GM19035 (cell line): ENCODE measurements at regions not wholly inside any gene's neighbourhood (a gene's known extent, or its start where the extent isn't known, plus 50 kb on each side); places are given as distances from the start of the nearest gene placed in this dataset.
"Not testable (repeated sequence)": the region's sequence is repeated elsewhere in the genome, so short reads cannot be mapped to it uniquely, and the experiment has no call there.

Source experiments
- ATAC-seq: cut with Tn5 transposase; IDR thresholded peaks from one replicate; pipeline ENCODE4 v1.9.1; 2021; ENCODE audit not compliant: unreplicated experiment

DNA sequence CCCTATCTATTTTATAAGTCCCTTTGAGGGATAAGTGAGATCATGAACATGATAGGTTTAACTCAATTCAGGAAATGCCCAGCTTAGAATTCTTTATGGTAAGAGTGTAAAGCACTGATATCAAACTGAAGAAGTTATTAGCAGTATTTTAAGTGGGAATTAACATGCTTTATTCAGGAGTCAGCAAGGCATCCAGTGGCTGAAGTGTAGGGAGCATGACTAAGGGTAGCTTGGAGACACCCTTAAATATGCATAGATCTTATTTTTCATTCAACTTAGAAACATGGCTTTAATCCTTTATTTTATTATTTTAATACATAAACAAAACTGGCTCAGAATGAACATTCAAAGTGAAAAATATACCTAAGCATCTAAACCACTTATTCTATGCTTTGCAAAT lies 158.3 kb upstream of the LPP start:
- ATAC-seq, result no peak

GRCh38 chr3:187996609-187997008 lies 157.3 kb upstream of the LPP start:
- no peak for ATAC-seq

- ATAC-seq, result no peak
Measured at GRCh38 chr3:187997490-187997889, 156.5 kb upstream of the LPP start.

DNA sequence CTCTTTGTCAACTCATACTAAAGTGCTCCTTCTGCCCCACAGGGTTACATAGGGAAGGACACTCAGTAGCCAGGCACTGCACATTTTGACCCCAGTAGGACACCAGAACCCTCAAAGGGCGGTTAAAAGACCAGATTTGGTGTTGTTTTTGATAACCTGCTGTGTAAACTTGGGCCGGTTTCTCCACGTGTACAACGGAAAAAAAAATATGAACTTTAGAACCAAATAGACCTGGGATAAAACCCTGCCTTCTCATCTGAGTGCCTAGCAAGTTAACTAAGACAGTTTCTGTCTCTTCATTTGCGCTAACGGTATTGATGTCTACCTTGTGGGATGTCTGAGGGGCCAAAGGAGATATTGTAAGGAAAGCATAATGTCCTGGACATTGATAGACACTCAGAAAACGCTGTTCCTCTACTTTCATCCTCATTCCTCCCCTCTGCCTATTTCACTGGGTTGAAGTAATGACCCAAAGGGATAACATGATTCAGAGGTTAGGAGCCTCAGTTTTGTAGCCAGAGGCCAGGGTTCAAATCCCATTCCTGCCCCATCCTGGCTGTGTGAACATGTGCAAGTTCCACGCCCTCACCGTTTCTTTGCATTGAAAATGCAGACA lies 155.9 kb upstream of the LPP start:
- no peak for ATAC-seq

GRCh38 chr3:187998611-187999010 lies 155.3 kb upstream of the LPP start:
- ATAC-seq, result no peak

- no peak for ATAC-seq
Measured at GRCh38 chr3:187999821-188000220, 154.1 kb upstream of the LPP start.

DNA sequence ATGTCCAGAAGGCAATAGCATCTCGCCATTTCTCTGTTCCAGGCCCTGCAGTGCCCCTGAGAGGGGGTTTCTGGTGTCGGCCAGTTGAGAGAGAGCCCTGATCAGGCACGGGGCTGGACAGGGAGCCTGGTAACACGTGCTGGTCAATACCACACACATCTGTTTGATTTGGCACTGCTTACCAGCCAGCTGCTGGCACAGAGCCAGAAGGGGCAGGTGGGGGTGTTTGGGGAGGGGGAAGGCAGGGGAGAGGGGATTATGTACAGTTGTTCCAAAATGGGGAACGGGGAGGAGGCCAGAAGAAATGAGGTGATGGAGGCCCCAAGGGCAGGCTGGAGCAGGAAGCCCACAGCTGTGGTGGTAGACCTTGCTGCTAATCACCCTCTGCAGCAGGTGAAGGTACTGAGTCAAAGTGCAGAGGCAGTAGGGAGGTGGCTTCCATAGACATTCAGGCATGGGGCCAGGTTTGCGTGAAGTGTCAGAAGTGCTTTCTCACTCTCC lies 153.5 kb upstream of the LPP start:
- no peak for ATAC-seq

GRCh38 chr3:188001093-188001492 lies 152.9 kb upstream of the LPP start:
- no peak for ATAC-seq

- ATAC-seq, result no peak
Measured at GRCh38 chr3:188001926-188002325, 152.0 kb upstream of the LPP start.

DNA sequence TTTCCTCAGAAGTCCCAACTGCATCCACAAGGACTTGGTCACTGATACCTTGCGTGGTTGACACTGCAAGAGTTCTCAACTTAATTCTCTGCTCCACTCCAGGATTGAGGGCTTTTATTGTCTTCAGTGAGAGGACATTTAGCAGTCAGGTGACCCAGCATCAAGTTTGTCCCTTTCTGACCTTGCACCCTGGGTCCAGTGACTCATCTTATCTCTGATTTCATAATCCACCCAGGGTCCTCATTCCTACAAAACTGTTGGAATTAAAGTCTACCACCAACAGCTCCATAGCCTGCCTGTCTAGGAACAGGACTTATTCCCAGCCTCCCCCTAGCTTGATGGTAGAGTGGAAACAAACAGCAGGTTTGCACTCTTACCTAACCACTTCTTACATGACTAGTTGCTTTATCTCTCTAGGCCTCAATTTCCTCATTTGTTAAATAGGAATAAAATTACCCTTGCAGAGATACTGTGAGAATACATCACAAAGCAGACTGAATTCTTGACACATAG lies 151.3 kb upstream of the LPP start:
- ATAC-seq, result no peak

DNA sequence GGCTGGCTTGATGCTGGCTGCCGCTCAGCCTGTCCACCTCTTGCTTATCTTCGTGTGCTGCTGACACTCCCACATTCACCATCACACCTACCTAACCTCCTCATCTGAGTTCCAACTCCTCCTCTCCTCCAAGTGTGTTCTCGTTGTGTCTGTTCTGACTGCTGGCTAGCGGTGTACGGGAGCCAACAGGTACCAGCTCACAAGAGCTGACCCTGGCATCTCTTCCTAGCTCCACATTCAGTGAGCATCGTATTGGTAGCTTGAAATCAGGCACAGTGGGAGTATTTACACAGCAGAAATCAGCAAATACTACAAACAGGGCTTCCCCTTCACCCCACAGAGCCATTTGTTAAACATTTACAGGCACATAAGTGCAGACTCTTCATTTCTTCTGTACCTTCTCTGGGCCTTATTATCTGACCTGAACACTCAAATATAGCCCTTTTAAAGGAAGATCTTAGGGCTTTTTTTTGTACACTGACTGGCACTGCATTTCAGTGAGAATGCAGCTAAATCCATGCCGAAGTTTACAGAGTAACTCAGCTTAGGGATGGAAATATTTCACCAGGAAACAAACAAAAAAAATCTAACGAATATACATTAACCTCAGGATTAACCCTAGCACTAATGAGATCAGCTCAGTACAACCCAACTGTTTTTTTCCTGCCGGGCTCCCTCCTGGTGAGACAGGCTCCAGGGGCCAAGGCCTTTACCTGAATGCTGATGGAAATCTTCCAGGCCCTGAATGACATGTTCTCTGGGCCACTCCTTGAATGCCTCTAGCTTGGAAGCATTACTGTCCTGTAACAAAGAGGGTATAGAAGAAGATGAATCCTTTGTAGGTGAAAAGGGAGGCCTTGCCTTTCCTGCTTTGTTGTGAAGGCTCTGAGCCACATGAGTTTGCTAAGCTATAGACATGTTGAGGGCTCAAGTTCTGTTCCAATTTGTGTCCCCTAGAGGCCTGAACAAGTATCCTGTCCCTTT lies 150.5 kb upstream of the LPP start:
- no peak for ATAC-seq

DNA sequence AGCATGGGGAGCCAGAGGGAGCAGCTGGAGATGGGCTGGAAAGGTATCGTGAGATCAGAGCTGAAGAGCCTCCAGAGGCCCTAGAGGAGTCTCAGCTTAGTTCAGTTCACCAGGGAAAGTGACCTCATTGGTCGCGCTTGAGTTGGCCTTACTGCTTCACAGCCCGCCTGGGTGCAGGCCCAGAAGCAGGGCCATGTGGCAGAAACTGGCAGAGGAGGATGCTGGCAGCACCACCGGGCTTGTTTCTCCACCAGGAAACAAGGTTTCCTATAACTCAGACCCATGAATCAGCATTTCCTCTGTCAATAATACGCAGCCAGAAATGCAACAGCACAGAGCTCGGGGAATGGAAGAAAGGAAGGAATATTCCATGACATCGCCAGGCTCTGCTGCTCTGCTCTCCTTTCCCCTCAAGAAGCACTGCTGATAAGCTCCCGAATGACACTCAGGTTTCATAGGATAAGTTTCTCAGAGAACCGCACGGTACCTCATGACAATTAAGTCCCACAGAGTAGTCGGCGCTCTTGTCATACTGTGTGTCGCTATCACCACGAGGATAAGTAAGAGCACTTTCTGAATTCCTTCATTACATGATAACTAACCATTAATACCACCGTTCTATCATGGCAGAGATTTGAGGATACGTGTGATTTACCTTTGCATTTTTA lies 147.1 kb upstream of the LPP start:
- no peak for ATAC-seq

GRCh38 chr3:188007897-188008296 lies 146.1 kb upstream of the LPP start:
- ATAC-seq, result no peak

DNA sequence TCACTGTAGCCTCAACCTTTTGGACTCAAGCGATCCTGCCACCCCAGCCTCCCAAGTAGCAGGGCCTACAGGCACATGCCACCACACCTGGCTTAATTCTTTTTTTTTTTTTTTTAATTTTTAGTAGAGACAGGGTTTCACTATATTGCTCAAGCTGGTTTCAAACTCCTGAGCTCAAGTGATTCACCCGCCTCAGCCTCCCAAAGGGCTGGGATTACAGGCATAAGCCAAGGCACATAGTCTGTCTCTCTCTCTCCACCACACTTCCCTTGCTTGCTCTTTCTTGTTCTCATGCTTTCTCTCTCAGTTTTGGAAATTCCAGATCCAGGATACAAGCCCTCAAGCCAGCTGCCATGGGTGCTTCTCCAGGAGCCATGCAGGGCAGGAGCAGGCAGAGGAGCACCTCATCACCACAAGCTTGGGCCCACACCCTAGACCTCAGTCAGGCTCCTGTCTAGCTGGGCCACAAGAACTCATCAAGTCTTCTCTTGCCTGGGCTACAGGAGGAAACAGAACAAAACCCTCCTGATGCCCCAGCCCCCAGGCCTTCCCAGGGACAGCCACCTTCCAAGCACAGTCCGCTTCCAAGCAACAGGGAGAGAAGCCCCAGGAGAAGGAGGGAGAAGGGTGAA lies 145.3 kb upstream of the LPP start:
- no peak for ATAC-seq

DNA sequence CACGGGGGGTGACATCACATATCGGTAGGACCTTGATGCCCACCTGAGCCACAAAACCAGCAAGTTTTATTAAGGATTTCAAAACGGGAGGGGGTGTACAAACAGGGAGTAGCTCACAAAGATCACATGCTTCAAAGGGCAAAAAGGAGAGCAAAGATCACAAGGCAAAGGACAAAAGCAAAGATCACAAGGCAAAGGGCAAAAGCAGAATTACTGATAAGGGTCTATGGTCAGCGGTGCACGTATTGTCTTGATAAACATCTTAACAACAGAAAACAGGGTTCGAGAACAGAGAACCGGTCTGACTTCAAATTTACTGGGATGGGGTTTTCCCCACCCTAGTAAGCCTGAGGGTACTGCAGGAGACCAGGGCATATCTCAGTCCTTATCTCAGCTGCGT lies 143.5 kb upstream of the LPP start:
- no peak for ATAC-seq

GRCh38 chr3:188019727-188020126 lies 134.2 kb upstream of the LPP start:
- ATAC-seq, result no peak

DNA sequence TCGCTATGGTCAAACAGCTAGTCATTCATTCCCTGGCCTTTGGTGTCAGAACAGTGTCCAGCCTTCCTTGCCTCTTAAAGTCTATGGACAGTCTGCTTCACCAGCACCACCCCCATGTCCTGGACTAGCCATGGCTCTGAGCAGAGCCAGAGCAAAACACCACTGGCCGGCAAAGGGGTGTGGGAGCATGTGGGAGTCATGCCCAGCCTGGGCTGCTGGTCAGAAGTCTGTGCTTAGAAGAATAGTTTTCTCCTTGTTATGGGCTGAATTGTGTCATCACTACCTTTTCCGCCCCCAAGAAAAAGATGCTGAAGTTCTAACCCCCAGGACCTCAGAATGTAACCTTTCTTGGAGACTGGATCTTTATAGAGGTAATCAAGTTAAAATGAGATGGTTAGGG lies 132.9 kb upstream of the LPP start:
- ATAC-seq, result no peak

GRCh38 chr3:188021502-188022040 lies 132.4 kb upstream of the LPP start:
- ATAC-seq, result no peak

GRCh38 chr3:188022902-188023301 lies 131.1 kb upstream of the LPP start:
- not testable (repeated sequence) for ATAC-seq

- ATAC-seq, result no peak
Measured at GRCh38 chr3:188025555-188025954, 128.4 kb upstream of the LPP start.
